Right forelimb (tissue), 1 donor: ENCODE measurements at regions not wholly inside any gene's neighbourhood (a gene's known extent, or its start where the extent isn't known, plus 50 kb on each side); places are given as distances from the start of the nearest gene placed in this dataset.
"Not testable (repeated sequence)": the region's sequence is repeated elsewhere in the genome, so short reads cannot be mapped to it uniquely, and the experiment has no call there.

Source experiments
- DNase-seq: peaks from one replicate; pipeline ENCODE4 v3.0.0-alpha.2; 2018

DNA sequence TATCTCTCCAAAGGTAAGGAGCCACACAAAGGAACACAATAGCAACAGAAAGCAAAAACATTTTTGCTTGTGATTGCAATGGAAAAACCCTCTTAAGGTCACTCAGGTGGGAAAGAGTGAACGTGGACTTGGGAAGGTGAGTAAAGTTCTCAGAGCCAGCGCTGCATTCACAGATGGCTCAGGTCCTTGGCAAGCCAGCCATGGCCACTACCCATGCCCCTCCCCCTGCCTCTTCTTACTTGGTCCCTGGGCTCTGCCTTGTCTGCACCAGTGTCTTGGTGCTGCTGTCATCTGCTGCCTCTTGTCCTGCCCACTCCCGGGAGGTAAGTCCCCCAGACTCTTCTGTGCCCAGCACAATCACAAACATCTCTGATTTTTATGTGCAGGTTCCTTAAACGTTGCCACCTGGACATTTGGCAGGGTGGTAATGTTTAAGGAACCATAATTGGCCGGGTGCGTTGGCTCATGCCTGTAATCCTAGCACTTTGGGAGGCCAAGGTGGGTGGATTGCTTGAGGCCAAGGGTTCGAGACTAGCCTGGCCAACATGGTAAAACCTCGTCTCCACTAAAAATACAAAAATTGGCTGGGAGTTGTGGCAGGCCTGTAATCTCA lies 74.6 kb downstream of the FEM1C start:
- DNase-seq, result no peak

DNA sequence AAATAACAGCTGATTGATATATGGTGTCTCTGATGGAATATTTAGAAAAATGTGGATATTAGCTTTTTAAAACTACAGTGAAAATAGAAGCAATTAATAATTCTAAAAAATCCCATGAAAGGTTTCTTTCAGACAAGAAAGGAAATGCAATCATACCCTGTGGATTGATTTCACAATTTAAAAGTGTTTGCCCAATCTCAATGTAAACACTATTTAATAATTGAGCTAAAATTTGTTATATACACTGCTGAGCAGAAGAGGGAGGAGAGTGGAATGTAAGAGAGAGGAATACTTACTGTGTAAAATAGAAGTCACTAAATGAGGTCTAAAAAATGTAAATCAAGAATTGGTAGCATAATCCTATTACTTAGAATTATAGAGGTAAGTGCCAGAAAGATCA lies 76.9 kb downstream of the FEM1C start:
- DNase-seq, result no peak

GRCh38 chr5:115465431-115465830 lies 79.1 kb downstream of the FEM1C start:
- DNase-seq, result no peak

DNA sequence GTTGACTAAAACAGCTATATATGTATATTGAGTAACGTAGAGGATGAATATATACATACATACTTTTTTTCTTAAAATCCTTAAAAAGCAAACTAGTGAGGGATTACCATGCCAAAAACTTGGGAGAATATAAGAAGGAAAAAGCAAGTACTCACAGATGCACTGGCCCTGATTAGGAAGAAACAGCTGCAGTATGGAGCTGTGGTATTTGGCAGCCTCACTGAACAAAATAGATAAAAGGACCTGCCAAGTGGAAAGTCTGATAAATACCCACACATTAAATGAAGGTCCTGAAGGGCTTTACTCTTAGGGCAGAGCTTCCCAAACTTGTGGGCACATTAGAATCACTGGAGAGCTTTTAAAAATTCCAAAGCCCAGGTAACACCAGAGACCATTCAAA lies 80.6 kb downstream of the FEM1C start:
- no peak for DNase-seq

DNA sequence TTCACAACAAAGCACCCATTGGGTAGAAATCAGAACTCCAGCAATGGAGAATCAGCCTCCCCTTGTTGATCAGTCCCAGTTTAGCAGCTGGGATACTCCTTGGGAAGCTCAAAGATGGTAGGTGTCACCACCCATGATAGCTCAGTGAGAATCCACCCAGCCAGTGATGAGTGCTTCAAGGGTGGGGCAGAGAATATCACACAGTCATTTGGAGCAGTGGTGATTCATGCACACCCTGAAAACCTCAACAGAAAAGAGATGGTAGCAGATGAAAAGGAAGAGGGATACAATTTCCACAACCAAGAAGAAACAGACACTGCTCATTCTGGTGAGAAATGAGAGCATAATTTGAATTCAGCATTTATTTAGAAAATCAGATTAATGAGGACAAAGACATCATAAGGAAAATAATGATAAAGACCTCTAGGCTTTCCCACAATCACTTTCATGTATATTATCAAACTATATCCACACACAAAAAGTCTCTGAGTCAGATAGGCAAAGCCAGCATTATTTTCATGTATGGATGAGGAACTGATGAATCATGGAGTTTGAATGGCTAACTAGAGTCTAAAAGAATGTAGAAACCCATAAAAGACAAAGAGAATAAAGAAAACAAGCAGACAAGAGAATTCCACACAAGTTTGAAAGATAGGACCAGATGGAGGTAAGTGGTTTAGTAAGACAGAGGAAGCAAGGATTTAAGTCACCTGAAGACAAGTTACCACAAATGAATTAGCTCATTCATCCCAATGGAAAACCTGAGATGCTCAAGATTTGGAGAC lies 82.9 kb downstream of the FEM1C start:
- no peak for DNase-seq

DNA sequence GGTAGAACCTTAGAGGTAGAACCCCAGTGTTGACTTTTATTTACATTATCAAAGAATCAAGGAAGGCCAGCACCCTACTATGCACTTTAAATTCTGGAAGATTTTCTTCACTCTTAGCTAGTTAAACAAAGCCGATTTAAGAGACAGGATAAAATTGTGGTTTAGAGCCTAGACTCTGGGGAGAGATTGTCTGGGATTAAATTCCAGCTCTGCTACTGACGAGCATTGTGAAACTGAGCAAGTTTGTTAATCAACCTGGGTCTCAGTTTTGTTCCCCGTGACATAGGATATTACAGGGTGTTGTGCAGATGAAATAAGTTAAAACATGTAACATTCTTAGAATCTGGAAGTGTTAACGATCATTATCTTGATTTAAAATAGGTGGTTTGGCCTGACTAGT lies 83.5 kb downstream of the FEM1C start:
- DNase-seq, result no peak

DNA sequence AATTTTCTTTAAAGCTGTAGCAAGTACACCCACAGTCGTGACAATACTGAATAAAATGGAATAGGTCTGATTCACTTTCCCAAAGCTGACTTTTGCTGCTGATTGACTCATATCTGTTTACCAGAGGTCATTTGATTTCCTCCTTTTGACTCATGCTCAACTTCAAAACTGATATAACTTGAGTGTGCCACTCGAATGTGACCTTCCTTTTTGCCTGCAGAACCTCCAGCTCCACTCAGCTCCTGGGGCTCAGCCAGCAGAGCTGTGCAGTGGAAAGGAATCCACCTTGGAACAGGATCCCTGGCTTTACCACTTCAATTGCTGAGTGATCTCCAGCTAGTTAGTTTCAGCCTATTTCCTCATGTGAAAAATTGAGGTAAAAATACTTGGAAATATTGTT lies 84.1 kb downstream of the FEM1C start:
- no peak for DNase-seq

- no peak for DNase-seq
Measured at GRCh38 chr5:115459855-115460341, 84.7 kb downstream of the FEM1C start.

DNA sequence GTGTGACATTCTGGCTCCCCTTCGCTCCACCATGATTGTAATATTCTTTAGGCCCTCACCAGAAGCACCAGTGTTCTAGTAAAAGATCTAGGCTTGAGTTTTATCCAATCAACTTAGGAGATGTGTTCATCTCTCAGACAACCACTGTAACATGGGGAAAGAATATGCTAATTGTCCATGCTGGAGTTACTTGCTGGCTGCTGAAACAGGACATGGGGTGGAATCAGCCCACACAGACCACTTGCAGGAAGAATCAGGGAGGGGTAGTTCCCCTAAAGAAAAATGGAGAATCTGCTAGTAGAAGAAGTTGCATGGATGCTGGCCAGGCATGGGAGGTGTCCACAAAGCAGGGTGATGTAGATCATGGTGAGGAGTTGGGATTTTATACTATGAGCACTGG lies 86.2 kb downstream of the FEM1C start:
- DNase-seq, result no peak

GRCh38 chr5:115458003-115458409 lies 86.6 kb downstream of the FEM1C start:
- DNase-seq, result peak; percentile 71

DNA sequence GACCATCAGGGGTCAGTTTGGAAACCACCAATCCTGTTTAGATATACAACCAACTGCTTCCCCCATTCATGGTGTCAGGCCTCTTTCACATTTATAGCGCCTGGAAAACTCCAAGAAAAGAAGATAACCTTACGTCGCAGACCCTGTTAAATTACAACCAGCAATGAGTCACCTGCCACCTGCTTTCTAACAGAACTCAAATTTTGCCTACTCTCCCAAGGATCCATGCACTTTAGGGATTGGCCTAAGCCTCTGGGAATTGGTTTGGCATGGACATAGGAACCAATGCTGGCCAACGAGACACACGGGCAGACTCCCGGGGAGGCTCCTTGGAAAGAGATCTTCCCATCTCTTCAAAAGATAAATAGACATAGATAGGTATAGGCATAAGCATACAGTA lies 87.0 kb downstream of the FEM1C start:
- DNase-seq, result no peak

DNA sequence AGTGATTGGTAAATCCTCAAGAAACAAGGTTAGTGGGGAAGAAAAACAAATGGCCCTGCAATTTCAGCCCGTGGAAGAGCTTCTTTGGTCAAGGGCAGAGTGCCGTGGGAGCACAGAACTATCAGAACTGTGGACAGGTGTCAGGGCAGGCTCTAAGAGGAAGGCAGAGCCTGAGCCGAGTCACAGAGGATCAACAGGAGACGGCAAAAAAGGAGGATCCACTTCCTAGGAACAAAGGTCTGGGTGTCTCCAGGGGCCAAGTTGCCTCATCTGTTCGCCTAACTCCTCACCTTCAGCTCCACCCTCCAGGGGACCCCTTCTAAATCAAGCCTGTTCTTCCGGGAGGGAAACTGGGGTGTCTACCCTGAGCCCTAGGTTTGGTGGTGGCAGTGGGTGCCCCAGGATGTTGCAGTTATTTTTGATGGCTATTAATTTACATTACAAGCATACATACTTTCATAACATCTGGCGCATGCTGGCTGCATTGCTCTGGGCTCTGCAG lies 88.0 kb downstream of the FEM1C start:
- no peak for DNase-seq

DNA sequence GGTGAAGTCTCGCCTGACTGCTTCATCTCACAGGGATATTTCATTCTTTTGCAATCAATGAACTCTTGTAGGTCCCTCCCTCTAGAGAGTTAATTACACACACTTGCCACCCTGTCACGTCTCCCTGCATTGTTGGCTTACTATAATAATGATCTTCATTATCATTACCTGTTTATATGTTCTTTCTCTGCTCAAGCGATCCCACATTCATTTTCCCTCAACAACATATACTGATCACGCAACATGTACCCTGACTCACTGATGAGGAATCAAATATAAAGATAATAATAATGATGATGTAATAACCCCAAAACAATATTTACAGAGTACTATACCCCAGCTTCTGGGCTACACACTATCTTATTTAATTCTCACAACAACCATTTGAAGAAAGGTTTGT lies 88.5 kb downstream of the FEM1C start:
- no peak for DNase-seq

GRCh38 chr5:115455301-115455707 lies 89.3 kb downstream of the FEM1C start:
- DNase-seq, result no peak

DNA sequence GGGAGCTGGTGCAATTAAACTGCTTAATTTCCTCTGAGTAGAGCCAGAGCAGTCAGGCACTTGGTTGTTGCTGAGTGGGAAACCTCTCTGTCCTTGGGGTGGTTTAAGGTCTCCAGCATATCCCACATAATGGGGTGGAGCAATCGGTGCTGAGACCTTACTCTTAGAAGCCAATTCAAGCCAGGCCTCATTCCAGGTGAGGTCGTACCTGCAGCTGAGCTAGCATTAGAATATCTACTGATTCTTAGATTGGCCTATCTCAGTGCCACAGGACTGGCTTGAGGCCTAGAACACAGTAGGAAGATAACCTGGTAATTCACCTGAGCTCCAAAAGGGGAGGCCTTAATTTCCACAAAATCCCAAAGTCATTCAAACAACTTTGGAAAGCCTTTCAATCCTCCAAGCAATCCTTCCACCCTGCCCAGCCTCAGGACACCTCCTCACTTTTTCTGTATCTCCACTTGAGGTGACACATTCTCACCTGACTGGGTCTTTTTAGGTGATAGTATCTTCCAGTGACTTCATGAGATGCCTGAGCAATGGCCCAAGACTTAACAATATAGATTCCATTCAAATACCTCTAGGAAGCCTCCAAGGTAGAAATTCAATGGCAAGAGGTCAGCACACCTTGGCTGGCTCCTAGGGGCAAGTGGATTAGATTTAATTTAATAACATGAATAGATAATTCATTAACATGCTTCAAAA lies 91.0 kb downstream of the FEM1C start:
- no peak for DNase-seq

GRCh38 chr5:115452536-115453235 lies 91.9 kb downstream of the FEM1C start:
- no peak for DNase-seq

DNA sequence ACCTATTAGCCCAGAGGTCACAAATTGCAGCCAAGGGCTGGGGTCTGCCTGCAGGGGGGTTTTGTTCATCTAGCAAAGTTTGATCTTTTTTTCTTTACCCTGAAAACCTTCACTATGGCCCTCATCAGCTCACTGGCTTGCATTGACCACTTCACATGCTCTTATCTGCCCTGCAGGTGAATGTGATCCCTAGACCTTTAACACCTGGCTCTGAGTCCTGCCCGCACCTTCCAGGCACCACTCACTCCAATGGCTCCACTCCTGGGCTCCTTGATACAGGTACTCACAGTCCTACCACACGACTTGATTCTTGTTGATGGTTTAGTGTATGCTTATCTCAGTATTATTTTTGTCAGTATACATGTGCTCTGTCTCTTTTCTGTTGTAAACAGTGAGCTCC lies 92.5 kb downstream of the FEM1C start:
- no peak for DNase-seq

DNA sequence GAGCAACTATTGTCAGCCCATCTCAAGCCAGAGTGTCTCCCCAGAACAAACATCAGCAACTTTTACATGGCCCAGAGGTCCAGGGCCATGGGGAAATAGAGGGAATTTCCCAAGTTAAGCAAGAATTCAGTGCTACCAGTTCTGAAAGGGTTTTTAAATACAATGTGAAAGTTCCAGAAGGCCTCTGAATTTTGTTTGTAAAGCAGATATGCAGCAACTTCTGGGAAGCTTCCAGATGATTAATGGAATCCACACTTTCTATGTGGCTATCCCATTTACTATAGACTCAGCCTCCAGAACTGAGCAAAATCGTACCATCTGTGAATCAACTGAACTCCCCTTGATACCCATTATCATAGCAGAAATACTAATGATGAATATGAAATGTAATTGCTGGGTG lies 93.8 kb downstream of the FEM1C start:
- DNase-seq, result no peak

DNA sequence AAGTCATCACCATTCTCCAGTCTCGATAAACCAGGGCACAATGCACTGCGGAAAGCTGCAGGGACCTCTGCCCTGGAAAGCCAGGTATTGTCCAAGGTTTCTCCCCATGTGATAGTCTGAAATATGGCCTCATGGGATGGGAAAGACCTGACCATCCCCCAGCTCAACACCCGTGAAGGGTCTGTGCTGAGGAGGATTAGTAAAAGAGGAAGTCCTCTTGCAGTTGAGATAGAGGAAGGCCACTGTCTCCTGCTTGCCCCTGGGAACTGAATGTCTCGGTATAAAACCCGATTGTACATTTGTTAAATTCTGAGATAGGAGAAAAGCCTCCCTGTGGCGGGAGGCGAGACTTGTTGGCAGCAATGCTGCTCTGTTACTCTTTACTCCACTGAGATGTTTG lies 95.9 kb downstream of the FEM1C start:
- DNase-seq, result not testable (repeated sequence)

DNA sequence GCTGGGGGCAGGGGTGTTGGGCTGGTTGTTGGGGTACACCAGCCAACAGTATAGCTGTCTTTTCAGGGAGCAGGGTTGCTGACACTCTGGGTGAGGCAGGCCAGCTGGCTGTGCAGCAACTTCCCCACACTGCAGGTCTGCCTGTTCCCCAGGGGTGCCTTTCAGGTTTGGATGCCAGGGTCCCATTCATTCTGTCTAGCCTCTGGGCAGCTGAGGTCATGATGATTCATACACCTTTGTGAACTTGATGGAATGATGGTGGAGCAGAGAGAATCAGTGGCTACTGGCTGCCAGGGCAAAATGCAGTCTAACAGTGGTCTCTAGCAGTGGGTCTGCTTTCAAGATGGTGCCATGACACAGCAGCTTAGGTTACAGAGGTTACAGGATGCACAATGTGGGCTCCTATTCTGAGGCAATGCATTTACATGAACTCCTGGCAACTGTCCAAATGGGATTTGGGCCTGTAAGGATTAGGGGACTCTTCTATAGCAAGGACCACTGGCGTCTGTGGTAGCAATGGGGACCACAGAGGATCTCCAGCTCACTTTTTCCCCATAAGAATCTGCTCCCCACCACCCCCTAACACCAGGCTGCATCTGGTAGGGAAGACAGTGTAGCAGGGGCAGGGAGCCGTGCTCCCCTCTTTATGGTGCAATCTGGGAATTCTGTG lies 103.7 kb downstream of the FEM1C start:
- no peak for DNase-seq

DNA sequence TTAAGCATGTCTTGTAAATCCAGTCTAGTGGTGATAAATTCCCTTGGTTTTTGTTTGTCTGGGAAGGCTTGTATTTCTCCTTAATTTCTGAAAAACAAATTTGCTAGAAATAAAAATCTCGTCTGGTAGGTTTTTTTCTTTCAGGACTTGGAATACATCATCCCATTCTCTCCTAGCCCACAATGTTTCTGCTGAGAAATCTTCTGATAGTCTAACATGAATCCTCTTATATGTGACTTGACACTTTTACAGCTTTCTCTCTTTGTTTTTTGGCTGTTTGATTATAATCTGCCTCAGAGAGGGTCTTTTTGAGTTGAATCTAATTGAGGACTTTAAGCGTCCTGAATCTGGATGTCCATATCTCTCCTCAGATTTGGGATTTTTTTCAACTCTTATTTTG lies 104.9 kb downstream of the FEM1C start:
- no peak for DNase-seq

DNA sequence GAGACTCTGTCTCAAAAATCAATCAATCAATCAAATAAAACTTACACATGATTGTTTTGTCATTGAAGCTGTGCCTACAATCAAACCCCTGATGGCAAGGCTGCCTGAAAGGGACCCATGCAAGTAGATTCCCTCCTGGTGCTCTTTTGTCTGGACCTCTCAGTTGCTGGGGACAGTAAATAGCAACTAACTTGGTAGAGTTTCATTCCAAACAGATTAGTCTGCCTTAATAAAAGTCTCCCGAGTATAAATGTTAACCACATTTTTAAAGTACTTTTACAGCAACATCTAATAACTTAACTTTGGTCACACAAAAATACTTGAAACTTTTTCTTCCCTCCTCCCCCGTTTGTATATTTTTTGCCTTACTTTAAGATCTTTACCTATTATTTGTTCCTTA lies 105.5 kb downstream of the FEM1C start:
- DNase-seq, result no peak
